ENCODE measurements at regions not wholly inside any gene's neighbourhood (a gene's known extent, or its start where the extent isn't known, plus 50 kb on each side); places are given as distances from the start of the nearest gene placed in this dataset.
"Not testable (repeated sequence)": the region's sequence is repeated elsewhere in the genome, so short reads cannot be mapped to it uniquely, and the experiment has no call there.

GRCh38 chr10:52583336-52583735 lies 189.2 kb downstream of the MBL2 start:
- DNase-seq, result no peak
- no peaks in the 10 kb centered on the region for H3K27me3 Mint-ChIP-seq
- no peak overlapping the region for H3K27ac Mint-ChIP-seq
- no peaks in the 10 kb centered on the region for H3K4me1 Mint-ChIP-seq
- H3K4me3 Mint-ChIP-seq, result no peak overlapping the region
- peaks cover 22% of the 10 kb centered on the region for H3K9me3 Mint-ChIP-seq
- no peaks in the 10 kb centered on the region for H3K36me3 Mint-ChIP-seq (ENCODE audit: low read depth)
- CTCF ChIA-PET, result no interaction called here
- POLR2A ChIA-PET, result no interaction called here

- Mint-ChIP-seq H3K4me1 (no peaks in the 10 kb centered on the region), H3K27me3 (no peaks in the 10 kb centered on the region), H3K4me3 (no peak overlapping the region), H3K9me3 (peaks cover 25% of the 10 kb centered on the region), H3K27ac (no peak overlapping the region), H3K36me3 (ENCODE audit: low read depth) (no peaks in the 10 kb centered on the region)
- CTCF ChIA-PET, result no interaction called here
- DNase-seq, result no peak
- POLR2A ChIA-PET, result no interaction called here
Measured at GRCh38 chr10:52586710-52587109, 185.9 kb downstream of the MBL2 start.

DNA sequence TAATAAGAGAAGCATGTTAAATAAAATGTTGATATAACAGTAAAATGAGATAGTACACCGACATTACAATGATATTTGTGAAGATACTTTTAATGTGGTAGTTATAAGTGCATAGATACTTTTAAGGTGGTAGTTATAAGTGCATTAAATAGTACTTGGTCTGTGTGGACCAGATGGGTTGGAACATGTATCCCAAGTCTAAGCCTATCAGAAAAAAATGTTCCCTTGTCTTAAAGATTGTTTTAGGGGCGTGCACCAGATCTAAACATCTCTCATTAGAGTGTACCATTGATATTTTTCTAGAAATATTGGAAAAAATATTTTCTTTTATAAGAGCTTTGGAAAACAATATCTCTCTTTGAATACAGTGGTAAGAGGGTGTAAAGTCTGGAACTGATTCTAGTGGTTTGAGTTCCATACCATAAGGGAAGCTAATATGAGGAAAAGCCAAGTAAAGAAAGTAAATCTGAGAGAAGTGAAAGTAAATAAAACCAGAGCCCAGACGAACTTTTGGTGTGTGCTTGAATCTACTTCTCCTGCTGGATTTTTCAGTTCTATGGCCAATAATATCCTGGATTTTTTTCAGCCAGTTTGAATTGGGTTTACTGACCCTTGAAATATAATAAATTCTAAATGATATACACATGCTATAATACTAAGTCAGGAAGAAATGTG lies 175.3 kb downstream of the MBL2 start:
- Mint-ChIP-seq H3K4me3 (no peak overlapping the region), H3K4me1 (no peaks in the 10 kb centered on the region), H3K27ac (no peak overlapping the region), H3K27me3 (no peaks in the 10 kb centered on the region), H3K36me3 (ENCODE audit: low read depth) (no peaks in the 10 kb centered on the region), H3K9me3 (peaks cover 3% of the 10 kb centered on the region)
- CTCF ChIA-PET, result no interaction called here
- DNase-seq, result no peak
- POLR2A ChIA-PET, result no interaction called here

DNA sequence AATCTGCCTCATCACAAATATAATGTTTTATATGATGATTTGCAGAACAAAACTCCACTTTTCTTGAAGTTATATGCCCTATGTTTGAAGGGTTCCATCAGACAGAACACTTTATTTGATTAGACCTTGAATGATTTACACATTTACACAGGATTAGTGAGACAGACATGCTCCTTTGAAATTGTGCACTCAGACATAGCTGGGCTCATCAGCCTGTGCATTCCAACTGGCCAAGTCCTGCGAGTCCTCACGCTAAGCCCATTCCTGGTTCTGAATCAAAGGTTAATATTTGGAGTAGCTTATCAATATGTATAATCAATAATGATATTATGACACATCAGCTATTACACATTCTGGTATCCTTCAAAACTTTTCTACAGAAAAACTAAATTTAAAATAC lies 173.6 kb downstream of the MBL2 start:
- POLR2A ChIA-PET, result no interaction called here
- Mint-ChIP-seq H3K4me1 (no peaks in the 10 kb centered on the region), H3K4me3 (no peak overlapping the region), H3K9me3 (peaks cover 3% of the 10 kb centered on the region), H3K36me3 (ENCODE audit: low read depth) (no peaks in the 10 kb centered on the region), H3K27me3 (no peaks in the 10 kb centered on the region), H3K27ac (no peak overlapping the region)
- no peak for DNase-seq
- CTCF ChIA-PET, result no interaction called here

- Mint-ChIP-seq H3K27me3 (no peaks in the 10 kb centered on the region), H3K4me3 (no peak overlapping the region), H3K9me3 (no peaks in the 10 kb centered on the region), H3K27ac (no peak overlapping the region), H3K36me3 (ENCODE audit: low read depth) (no peaks in the 10 kb centered on the region), H3K4me1 (no peaks in the 10 kb centered on the region)
- no peak for DNase-seq
- CTCF ChIA-PET, result no interaction called here
- POLR2A ChIA-PET, result no interaction called here
Measured at GRCh38 chr10:52599551-52600200, 172.9 kb downstream of the MBL2 start.

DNA sequence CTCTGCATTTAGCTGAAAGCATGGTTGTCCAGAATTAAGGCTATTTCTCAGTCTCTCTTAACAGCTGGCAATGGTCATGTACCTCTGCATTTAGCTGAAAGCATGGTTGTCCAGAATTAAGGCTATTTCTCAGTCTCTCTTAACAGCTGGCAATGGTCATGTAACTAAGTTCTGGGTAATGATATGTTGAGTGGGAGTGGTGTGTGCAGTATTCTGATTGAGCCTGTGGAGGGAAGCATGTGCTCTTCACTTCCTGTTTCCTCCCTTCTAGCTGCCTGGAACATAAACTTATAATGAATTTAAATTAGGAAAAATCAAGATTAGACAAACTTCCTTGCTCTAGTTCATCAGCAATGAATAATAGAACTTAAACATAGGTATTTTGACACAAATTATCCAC lies 168.5 kb downstream of the MBL2 start:
- H3K4me3 Mint-ChIP-seq; CTCF ChIA-PET; H3K36me3 Mint-ChIP-seq (ENCODE audit: low read depth); POLR2A ChIA-PET; DNase-seq; H3K9me3 Mint-ChIP-seq; H3K27me3 Mint-ChIP-seq; H3K27ac Mint-ChIP-seq; H3K4me1 Mint-ChIP-seq: not testable (repeated sequence)

GRCh38 chr10:52609071-52609470 lies 163.5 kb downstream of the MBL2 start:
- CTCF ChIA-PET, result no interaction called here
- H3K9me3 Mint-ChIP-seq, result peaks cover 6% of the 10 kb centered on the region

GRCh38 chr10:52609626-52610240 lies 162.9 kb downstream of the MBL2 start:
- Mint-ChIP-seq H3K9me3 (peaks cover 6% of the 10 kb centered on the region), H3K4me1 (no peaks in the 10 kb centered on the region), H3K36me3 (ENCODE audit: low read depth) (no peaks in the 10 kb centered on the region), H3K4me3 (no peak overlapping the region), H3K27me3 (no peaks in the 10 kb centered on the region), H3K27ac (no peak overlapping the region)
- no peak for DNase-seq
- ChIA-PET POLR2A (no interaction called here), CTCF (no interaction called here)

More at GRCh38 chr10:52609071-52609470, 163.5 kb downstream of the MBL2 start:
- no peaks in the 10 kb centered on the region for H3K36me3 Mint-ChIP-seq (ENCODE audit: low read depth)
- no peaks in the 10 kb centered on the region for H3K27me3 Mint-ChIP-seq
- no peak overlapping the region for H3K4me3 Mint-ChIP-seq
- DNase-seq, result no peak
- no peak overlapping the region for H3K27ac Mint-ChIP-seq
- POLR2A ChIA-PET, result no interaction called here
- H3K4me1 Mint-ChIP-seq, result no peaks in the 10 kb centered on the region

- DNase-seq, result no peak
- Mint-ChIP-seq H3K4me1 (no peaks in the 10 kb centered on the region), H3K9me3 (peaks cover 3% of the 10 kb centered on the region), H3K27me3 (no peaks in the 10 kb centered on the region), H3K27ac (no peak overlapping the region), H3K36me3 (ENCODE audit: low read depth) (no peaks in the 10 kb centered on the region), H3K4me3 (no peak overlapping the region)
- ChIA-PET POLR2A (no interaction called here), CTCF (no interaction called here)
Measured at GRCh38 chr10:52615331-52615730, 157.3 kb downstream of the MBL2 start.

- ChIA-PET CTCF (no interaction called here), POLR2A (no interaction called here)
- Mint-ChIP-seq H3K27ac (no peak overlapping the region), H3K4me3 (no peak overlapping the region), H3K36me3 (ENCODE audit: low read depth) (no peaks in the 10 kb centered on the region), H3K27me3 (no peaks in the 10 kb centered on the region), H3K9me3 (peaks cover 3% of the 10 kb centered on the region), H3K4me1 (no peaks in the 10 kb centered on the region)
- no peak for DNase-seq
Measured at GRCh38 chr10:52615756-52616394, 156.7 kb downstream of the MBL2 start.

GRCh38 chr10:52616395-52616764 lies 156.2 kb downstream of the MBL2 start:
- H3K27ac Mint-ChIP-seq, result no peak overlapping the region
- no peaks in the 10 kb centered on the region for H3K36me3 Mint-ChIP-seq (ENCODE audit: low read depth)
- ChIA-PET POLR2A (no interaction called here), CTCF (interaction anchor here (0.6 kb wide), 1 partner anchor 253 kb away, joined by 3 read pairs; no protein-coding TSS in a partner anchor)
- peaks cover 3% of the 10 kb centered on the region for H3K9me3 Mint-ChIP-seq
- no peak overlapping the region for H3K4me3 Mint-ChIP-seq
- DNase-seq, result no peak
- H3K4me1 Mint-ChIP-seq, result no peaks in the 10 kb centered on the region
- no peaks in the 10 kb centered on the region for H3K27me3 Mint-ChIP-seq

DNA sequence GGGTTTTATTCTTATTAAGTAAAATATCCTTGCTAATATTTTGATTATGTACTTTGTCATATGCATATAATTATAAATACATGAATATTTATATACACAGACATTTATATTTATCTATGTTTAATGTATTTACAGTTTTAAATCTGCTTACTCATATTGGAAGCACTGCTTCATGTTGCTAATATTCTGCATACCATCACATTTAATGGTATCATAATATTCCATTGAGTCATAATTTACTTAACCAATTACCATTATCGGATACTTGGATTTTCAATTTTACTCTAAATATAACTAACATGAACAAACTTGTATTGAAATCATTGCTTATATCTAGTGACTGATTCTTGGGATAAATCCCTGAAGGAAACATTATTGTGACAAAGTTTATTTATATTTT lies 155.2 kb downstream of the MBL2 start:
- Mint-ChIP-seq H3K4me3 (no peak overlapping the region), H3K9me3 (peaks cover 3% of the 10 kb centered on the region), H3K27ac (no peak overlapping the region), H3K4me1 (no peaks in the 10 kb centered on the region), H3K36me3 (ENCODE audit: low read depth) (no peaks in the 10 kb centered on the region), H3K27me3 (no peaks in the 10 kb centered on the region)
- CTCF ChIA-PET, result no interaction called here
- POLR2A ChIA-PET, result no interaction called here
- no peak for DNase-seq

- H3K36me3 Mint-ChIP-seq (ENCODE audit: low read depth), result no peaks in the 10 kb centered on the region
- no peaks in the 10 kb centered on the region for H3K4me1 Mint-ChIP-seq
- no peak for DNase-seq
- ChIA-PET POLR2A (no interaction called here), CTCF (no interaction called here)
- H3K27ac Mint-ChIP-seq, result no peak overlapping the region
- H3K27me3 Mint-ChIP-seq, result no peaks in the 10 kb centered on the region
- peaks cover 3% of the 10 kb centered on the region for H3K9me3 Mint-ChIP-seq
- H3K4me3 Mint-ChIP-seq, result no peak overlapping the region
Measured at GRCh38 chr10:52619052-52619451, 153.5 kb downstream of the MBL2 start.

DNA sequence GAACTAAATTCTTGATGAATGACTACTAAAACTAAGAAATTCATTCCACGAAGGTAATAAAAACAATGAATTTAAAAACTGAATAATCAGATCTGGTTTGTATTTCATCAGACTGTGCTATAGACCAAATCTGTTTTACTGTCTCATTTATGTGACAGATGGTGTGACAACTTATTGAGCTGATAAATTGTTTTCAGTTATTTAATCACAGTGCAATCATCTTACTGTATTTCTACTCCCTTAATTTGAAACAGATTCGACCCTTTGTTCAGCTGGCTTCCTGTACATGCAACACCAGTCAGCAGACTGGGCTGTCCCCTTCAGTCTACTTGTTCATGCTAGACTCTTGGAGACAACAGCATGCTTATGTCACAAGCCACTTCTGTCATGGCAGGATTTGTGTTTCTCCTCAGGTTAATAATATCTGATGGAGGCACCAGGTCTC lies 150.9 kb downstream of the MBL2 start:
- Mint-ChIP-seq H3K36me3 (ENCODE audit: low read depth) (no peaks in the 10 kb centered on the region), H3K9me3 (no peaks in the 10 kb centered on the region), H3K27me3 (no peaks in the 10 kb centered on the region), H3K4me1 (no peaks in the 10 kb centered on the region), H3K27ac (no peak overlapping the region), H3K4me3 (no peak overlapping the region)
- CTCF ChIA-PET, result no interaction called here
- POLR2A ChIA-PET, result no interaction called here
- DNase-seq, result no peak
